GM21825 (cell line): ENCODE measurements at regions not wholly inside any gene's neighbourhood (a gene's known extent, or its start where the extent isn't known, plus 50 kb on each side); places are given as distances from the start of the nearest gene placed in this dataset.
"Not testable (repeated sequence)": the region's sequence is repeated elsewhere in the genome, so short reads cannot be mapped to it uniquely, and the experiment has no call there.

Experiments
- ATAC-seq: cut with Tn5 transposase; IDR thresholded peaks from one replicate; pipeline ENCODE4 v1.9.1; 2021; ENCODE audit warnings: mild to moderate bottlenecking, moderate library complexity; ENCODE audit not compliant: unreplicated experiment

GRCh38 chr14:89661392-89661791 is 244.4 kb upstream of the FOXN3 start:
- ATAC-seq, result no peak

DNA sequence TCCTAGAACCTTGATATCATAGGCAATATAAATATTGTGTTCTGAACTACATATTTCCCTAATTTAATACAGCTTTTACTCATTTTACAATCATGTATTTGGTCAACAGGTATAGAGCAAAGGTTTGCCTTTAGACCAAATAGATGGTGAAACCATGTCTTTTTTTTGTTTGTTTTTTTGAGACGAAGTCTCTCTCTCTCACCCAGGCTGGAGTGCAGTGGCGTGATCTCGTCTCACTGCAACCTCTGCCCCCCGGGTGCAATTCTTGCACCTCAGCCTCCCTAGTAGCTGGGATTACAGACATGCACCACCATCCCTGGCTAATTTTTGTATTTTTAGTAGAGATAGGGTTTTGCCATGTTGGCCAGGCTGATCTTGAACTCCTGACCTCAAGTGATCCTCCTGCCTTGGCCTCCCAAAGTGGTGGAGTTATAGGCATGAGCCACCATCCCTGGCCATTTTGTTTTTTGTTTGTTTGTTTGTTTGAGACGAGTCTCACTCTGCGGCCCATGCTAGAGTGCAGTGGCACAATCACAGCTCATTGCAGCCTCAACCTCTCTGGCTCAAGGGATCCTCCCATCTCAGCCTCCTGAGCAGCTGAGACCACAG is 243.7 kb upstream of the FOXN3 start:
- ATAC-seq, result not testable (repeated sequence)

- ATAC-seq, result no peak
These were observed 243.1 kb upstream of the FOXN3 start for GRCh38 chr14:89660166-89660565.

GRCh38 chr14:89658977-89659670 is 242.1 kb upstream of the FOXN3 start:
- ATAC-seq, result no peak

GRCh38 chr14:89657014-89657413 is 240.0 kb upstream of the FOXN3 start:
- ATAC-seq, result no peak

DNA sequence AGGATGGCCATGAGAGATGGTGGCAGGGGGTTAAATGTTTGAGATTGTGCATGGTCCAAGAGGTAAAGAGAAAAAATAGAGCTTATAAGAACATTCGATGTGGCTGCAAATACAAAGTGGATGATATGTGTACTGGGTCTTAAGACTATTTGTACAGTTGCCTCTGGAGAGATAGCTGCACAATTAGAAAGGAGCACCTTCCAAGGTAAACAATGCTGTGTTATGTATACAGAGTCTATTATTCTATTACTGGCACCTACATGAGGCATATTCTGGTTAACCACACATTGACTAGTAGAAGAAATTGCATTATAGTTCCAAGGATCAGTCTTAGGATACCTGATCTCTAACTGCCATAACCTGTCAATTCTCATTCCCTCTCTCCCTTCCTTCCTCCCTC is 238.0 kb upstream of the FOXN3 start:
- ATAC-seq, result no peak

DNA sequence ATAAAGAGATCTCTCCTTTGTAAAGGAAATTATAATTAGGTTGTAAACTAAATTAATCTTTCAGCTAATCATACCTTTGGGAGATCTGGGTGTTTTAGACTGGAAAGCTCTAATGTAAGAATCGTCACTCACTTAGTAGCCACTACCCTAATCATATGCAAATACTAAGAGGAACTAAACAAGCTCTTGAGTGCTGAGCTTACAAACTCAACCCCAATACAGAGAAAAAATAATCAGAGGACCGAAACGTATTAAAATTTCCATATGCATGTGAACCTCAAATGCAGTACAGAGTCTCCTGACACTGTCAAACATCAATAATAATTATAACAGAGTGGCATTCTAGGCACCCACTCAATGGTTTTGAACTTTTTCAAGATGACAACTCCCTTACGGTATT is 235.3 kb upstream of the FOXN3 start:
- no peak for ATAC-seq

GRCh38 chr14:89651805-89652204 is 234.8 kb upstream of the FOXN3 start:
- no peak for ATAC-seq

DNA sequence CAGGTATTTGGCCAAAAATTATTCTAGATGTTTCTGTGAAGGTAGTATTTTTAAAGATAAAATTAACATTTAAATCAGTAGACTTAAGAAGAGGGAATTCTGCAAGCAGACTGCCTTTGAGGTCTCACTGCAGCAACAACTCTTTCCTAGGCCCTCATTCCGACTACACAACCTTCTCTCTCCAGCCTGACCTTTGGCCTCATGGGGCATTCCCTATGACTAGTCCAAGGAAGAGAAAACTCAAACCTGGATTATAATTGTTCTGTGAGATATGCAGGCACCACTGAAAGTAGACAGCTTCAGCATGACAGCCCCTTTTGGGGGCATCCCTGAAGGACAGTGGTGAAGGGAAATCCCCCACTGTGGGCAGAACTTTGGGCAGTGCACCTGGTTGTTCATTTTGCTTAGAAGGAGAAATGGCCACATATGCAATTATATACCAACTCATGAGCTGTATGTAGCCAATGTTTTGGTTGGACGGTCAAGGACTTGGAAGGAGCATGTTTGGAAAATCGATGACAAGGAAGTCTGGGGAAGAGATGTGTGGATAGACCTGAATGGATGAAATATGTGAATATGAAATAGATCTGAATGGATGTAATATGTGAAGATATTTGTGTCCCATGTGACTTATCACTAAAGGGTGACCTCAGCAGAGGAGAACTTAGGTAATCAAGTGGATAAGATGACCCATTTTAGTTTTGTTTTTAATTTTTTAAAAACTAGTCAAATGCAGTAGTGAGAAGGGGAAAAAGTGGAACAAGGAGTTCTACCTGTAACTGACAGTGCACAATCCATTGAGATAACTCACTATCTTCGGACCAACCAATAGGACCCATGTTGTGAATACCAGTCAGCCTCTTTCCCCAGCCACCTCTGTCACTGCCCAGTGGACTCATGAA is 233.3 kb upstream of the FOXN3 start:
- ATAC-seq, result peak; percentile 52

DNA sequence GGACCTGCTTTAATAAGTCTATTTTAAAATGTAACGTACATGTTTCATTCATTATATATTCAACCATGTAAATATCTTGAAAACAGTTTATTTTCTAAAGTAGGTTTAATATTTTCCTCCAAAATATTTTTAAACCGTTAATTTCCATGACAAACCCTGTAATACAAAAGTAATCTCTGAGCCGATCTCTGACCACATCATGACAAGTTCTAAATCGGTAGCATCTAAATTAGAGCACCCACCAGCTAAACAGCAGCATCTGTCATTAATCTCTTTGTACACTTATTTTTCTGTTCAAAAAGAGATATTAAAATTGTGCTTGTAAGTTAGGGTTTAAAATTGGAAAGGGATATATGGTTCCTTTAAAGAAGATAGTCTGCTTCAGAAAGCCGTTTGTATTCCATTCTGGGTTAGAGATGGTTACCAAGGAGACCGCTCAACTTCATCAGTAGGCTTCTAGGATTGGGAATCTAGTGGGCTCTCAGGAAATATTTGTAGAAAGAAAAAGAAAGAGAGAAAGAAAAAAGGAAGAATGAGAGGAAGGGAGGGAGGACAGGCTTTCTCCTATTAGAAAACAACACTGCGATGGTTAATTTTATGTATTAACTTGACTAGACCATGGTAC is 232.5 kb upstream of the FOXN3 start:
- ATAC-seq, result no peak

- ATAC-seq, result no peak
These were observed 231.9 kb upstream of the FOXN3 start for GRCh38 chr14:89648924-89649323.

DNA sequence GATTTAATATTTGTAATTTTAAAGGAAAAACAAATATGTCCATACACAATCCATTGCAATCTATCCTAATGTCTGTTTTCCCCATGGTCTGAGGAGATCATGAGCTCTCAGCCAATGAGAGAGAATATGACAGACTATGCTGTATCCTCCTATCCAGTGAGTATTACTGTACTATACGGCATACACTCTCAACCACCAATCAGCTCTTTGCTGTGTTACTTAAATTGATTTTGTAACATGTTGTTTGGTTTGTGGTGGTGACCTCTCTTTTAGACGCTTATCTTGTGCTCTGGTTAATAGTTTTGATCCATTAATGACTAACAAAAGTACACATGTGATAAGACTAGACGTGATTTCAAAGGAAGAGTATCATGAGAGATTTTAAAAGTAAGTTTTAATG is 231.5 kb upstream of the FOXN3 start:
- ATAC-seq, result no peak

DNA sequence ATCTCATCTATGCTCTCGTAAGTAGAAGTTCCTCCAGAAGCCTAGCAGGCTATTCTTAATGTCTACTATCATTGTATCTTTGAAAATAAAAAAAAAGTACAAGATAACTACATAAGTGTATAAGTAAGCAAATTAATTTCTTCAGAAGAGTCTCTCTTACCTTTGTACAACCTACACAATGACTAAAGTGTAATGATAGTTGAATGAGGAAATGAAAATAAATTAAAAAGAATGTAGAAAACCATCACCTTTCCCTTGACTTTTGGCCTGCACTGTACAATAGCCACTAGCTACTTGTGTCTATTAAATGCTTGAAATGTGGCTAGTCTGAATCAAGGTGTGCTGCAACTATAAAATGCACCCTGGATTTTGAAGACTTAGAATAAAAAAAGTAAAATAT is 229.9 kb upstream of the FOXN3 start:
- no peak for ATAC-seq

- no peak for ATAC-seq
These were observed 227.6 kb upstream of the FOXN3 start for GRCh38 chr14:89644641-89645040.

DNA sequence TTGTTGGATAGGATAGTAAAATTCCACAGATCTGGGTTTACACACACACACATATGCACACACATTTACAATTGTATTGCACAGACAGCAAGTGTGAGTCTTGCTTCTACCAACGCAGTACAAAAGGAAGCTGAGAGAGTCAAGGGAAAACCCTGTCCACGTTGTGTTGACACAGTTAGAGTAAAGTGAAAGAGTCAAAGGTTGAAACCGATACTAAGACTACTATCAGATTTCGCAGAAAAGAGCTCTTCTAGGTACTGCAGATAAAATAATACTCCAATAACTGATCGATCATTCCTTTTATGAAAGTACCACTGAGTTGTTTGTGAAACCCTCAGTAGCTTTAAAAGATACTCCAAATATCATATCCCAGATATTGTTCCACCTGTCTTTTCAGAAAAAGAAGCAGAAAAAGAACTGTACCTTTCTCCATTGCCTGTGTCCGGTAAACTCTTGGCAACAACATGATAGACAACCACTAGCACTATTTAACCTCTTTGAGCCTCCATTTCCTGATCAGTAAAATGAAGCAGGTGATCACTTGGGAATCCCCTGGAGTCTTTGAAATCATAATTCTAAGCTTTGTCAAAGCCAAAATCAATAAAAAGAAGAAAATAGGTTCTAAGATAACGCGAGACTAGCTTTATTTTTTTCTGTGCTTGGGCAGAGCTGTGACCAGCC is 224.6 kb upstream of the FOXN3 start:
- peak; percentile 95 for ATAC-seq

- ATAC-seq, result no peak
These were observed 223.1 kb upstream of the FOXN3 start for GRCh38 chr14:89640141-89640540.

GRCh38 chr14:89639687-89640086 is 222.7 kb upstream of the FOXN3 start:
- ATAC-seq, result no peak

DNA sequence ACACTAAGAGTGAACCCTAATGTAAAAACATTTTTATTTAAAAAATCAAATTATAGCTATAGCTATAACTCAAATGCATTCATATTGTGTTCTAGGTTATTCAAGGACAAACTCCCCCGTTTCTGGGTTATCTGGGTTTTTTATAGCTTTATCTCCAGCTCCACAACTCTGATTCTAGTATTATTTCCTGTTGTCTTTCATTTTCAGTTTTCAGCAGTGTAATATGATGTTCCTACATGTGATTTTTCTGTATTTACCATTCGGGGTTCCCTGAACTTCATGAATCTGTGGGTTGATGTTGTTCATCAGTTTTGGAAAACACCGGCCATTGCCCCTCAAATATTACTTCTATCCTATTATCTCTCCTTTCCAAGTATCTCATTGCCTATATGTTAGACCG is 221.9 kb upstream of the FOXN3 start:
- no peak for ATAC-seq

DNA sequence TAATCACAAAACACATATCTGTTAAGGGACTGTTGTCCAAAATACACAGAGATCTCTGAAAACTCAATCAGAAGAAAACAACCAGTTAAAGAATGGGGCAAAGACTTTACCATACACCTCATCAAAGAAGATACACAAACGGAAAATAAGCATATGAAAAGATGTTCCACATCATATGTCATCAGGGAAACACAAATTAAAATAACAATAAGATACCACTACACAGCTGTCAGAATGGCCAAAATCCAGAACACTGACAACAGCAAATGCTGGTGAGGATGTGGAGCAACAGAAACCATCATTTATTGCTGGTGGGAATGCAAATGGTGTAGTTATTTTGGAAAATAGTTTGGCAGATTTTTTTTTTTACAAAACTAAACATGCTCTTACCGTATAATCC is 220.5 kb upstream of the FOXN3 start:
- no peak for ATAC-seq

- no peak for ATAC-seq
These were observed 218.6 kb upstream of the FOXN3 start for GRCh38 chr14:89635615-89636014.

DNA sequence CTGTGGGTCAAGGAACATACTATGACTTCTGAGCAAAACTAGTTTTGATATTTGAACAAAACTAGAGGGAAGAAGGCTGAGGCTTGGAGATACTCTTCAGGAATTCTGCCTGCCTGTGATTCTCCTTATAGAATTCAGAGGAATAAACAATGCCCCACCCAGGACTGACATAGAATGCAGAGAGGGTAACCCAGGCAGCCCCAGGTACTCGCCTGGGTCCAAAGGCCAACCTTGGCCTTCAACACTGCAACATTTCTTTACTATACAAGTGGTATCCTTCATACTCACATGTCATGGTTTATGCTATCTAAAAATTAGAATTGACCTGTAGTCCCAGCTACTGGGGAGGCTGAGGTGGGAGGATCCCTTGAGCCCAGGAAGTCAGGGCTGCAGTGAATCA is 217.0 kb upstream of the FOXN3 start:
- ATAC-seq, result no peak
